ENCODE measurements at regions not wholly inside any gene's neighbourhood (a gene's known extent, or its start where the extent isn't known, plus 50 kb on each side); places are given as distances from the start of the nearest gene placed in this dataset.

DNA sequence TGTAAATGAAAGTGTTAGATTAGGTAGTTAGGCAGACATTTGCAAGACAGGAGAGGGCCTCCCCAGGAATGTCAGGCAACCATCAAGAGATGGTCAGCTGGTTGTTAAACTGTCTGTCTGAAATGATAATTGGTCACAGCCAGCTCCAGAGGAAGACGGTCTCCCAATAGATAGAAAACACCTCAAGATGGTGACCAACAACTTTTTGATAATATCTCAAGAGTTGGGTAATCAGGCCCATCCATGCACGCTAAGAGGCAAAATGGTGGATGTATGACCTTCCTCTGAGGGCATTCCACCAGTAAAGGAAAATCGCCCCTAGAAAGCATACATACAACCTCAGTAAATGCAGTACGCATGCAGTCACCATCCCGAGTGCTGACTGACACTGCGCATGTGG, 118.2 kb downstream of the MAP3K21 start:
- Histone ChIP-seq H3K9me3 (ENCODE audit: insufficient read depth, low read length, severe bottlenecking) (no peaks in the 10 kb centered on the region), H3K4me1 (ENCODE audit: insufficient read depth, low read length) (no peaks in the 10 kb centered on the region), H3K79me2 (ENCODE audit: insufficient read depth, low read length) (no peaks in the 10 kb centered on the region), H3K27ac (ENCODE audit: low read length) (no peak overlapping the region), H3K9ac (ENCODE audit: low read depth, low read length) (no peak overlapping the region), H3K4me2 (ENCODE audit: insufficient read depth, low read length) (no peak overlapping the region), H2AFZ (ENCODE audit: low read depth, low read length) (no peak overlapping the region), H4K20me1 (ENCODE audit: insufficient read depth, low read length) (no peaks in the 10 kb centered on the region), H3K4me3 (ENCODE audit: low read depth in 1 of 2, low read length in 2 of 2) (no peak overlapping the region), H3K27me3 (ENCODE audit: insufficient read depth, low read length, poor library complexity) (no peaks in the 10 kb centered on the region), H3K36me3 (ENCODE audit: insufficient read depth, low read length) (no peaks in the 10 kb centered on the region)
- no peak for ATAC-seq (ENCODE audit: insufficient read depth, low read depth)
- TF ChIP-seq EZH2 (IDR thresholded peaks at IDR 0.05; ENCODE audit: borderline replicate concordance, low read depth, low read length, severe bottlenecking): no peak
- no peak for DNase-seq

DNA sequence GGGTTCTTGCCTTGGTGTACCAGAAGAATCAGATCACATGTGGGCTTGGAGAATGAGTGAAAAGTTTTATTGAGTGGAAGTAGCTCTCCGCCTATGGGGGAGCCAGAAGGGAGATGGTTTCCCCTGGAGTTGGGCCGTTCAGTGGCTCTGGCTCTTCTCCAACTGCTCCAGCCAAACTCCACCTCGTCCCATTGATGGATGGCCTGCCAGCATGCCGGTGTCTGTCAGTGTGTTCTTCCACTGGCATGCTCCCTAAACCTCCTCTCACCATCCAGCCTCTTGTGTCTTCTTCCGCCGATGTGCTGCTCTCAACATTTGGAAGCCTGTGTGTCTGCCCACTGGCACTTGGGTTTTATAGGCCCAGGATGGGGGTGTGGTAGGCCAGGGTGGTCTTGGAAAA, 119.4 kb downstream of the MAP3K21 start:
- no peak overlapping the region for H3K4me3 ChIP-seq (ENCODE audit: low read depth in 1 of 2, low read length in 2 of 2)
- no peaks in the 10 kb centered on the region for H3K4me1 ChIP-seq (ENCODE audit: insufficient read depth, low read length)
- H3K27me3 ChIP-seq (ENCODE audit: insufficient read depth, low read length, poor library complexity): no peaks in the 10 kb centered on the region
- H3K79me2 ChIP-seq (ENCODE audit: insufficient read depth, low read length): no peaks in the 10 kb centered on the region
- TF ChIP-seq EZH2 (IDR thresholded peaks at IDR 0.05; ENCODE audit: borderline replicate concordance, low read depth, low read length, severe bottlenecking): no peak
- TF ChIP-seq, protein P1, sequence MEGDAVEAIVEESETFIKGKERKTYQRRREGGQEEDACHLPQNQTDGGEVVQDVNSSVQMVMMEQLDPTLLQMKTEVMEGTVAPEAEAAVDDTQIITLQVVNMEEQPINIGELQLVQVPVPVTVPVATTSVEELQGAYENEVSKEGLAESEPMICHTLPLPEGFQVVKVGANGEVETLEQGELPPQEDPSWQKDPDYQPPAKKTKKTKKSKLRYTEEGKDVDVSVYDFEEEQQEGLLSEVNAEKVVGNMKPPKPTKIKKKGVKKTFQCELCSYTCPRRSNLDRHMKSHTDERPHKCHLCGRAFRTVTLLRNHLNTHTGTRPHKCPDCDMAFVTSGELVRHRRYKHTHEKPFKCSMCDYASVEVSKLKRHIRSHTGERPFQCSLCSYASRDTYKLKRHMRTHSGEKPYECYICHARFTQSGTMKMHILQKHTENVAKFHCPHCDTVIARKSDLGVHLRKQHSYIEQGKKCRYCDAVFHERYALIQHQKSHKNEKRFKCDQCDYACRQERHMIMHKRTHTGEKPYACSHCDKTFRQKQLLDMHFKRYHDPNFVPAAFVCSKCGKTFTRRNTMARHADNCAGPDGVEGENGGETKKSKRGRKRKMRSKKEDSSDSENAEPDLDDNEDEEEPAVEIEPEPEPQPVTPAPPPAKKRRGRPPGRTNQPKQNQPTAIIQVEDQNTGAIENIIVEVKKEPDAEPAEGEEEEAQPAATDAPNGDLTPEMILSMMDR (IDR thresholded peaks at IDR 0.05; ENCODE audit: borderline replicate concordance, extremely low read depth, low read length, poor library complexity, severe bottlenecking): no peak
- H4K20me1 ChIP-seq (ENCODE audit: insufficient read depth, low read length): no peaks in the 10 kb centered on the region
- H2AFZ ChIP-seq (ENCODE audit: low read depth, low read length): no peak overlapping the region
- ATAC-seq (ENCODE audit: insufficient read depth, low read depth): no peak
- H3K36me3 ChIP-seq (ENCODE audit: insufficient read depth, low read length): no peaks in the 10 kb centered on the region
- no peak overlapping the region for H3K4me2 ChIP-seq (ENCODE audit: insufficient read depth, low read length)
- no peaks in the 10 kb centered on the region for H3K9me3 ChIP-seq (ENCODE audit: insufficient read depth, low read length, severe bottlenecking)
- no peak overlapping the region for H3K9ac ChIP-seq (ENCODE audit: low read depth, low read length)
- no peak overlapping the region for H3K27ac ChIP-seq (ENCODE audit: low read length)
- DNase-seq: no peak

DNA sequence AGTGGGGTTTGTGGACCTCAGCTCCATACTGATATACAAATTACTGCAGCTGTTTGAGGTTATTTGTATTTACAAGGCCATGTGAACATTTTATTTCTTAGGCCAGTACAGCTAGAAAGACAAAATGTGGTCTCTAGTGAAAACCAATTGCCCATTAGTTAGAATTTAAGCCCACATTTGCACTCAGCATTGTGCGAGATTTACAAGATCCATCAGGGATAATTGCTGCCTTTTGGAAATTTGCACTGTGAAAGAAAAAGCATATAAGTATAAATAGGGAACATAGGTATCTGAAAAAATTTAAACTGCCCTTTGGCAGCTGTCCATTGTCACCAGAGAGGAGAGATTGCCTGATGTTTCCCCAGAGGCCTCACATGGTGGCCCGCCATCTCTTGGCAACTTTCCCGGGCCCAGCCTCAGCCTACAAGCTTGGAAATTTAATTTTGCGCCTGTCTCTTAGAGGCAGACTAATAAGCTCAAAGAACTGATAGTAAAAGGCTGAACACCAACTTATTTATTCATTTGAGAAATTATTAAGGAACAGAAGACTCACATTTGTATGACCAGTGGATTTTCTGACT, 120.7 kb downstream of the MAP3K21 start:
- Histone ChIP-seq H3K27ac (ENCODE audit: low read length) (no peak overlapping the region), H4K20me1 (ENCODE audit: insufficient read depth, low read length) (no peaks in the 10 kb centered on the region), H3K4me1 (ENCODE audit: insufficient read depth, low read length) (no peaks in the 10 kb centered on the region), H3K36me3 (ENCODE audit: insufficient read depth, low read length) (no peaks in the 10 kb centered on the region), H3K9me3 (ENCODE audit: insufficient read depth, low read length, severe bottlenecking) (no peaks in the 10 kb centered on the region), H3K4me3 (ENCODE audit: low read depth in 1 of 2, low read length in 2 of 2) (no peak overlapping the region), H3K4me2 (ENCODE audit: insufficient read depth, low read length) (no peak overlapping the region), H3K9ac (ENCODE audit: low read depth, low read length) (no peak overlapping the region), H3K79me2 (ENCODE audit: insufficient read depth, low read length) (no peaks in the 10 kb centered on the region), H3K27me3 (ENCODE audit: insufficient read depth, low read length, poor library complexity) (no peaks in the 10 kb centered on the region), H2AFZ (ENCODE audit: low read depth, low read length) (no peak overlapping the region)
- DNase-seq: no peak
- TF ChIP-seq, protein P1 (IDR thresholded peaks at IDR 0.05; ENCODE audit: borderline replicate concordance, extremely low read depth, low read length, poor library complexity, severe bottlenecking): no peak
- no peak for TF ChIP-seq EZH2 (IDR thresholded peaks at IDR 0.05; ENCODE audit: borderline replicate concordance, low read depth, low read length, severe bottlenecking)
- ATAC-seq (ENCODE audit: insufficient read depth, low read depth): no peak

DNA sequence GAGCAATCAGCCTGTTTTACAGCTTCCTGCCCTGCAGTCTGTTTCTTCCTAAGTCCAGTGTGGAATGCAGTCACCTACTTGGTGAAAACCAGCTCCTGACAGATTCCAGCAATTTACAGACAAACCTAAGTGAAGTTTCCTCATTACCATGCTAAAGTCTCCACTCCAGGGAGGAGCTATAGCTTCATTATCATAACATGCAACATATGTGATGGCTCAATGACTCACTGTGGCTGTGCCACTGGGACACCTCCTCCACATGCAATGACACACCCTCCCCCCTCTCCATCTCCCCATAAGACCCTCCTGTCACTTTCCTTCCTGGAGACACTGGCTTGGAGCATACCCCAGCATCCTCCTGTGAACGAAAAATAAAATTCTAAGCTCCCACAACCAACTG, 125.2 kb downstream of the MAP3K21 start:
- Histone ChIP-seq H2AFZ (ENCODE audit: low read depth, low read length) (no peak overlapping the region), H3K79me2 (ENCODE audit: insufficient read depth, low read length) (no peaks in the 10 kb centered on the region), H3K27me3 (ENCODE audit: insufficient read depth, low read length, poor library complexity) (no peaks in the 10 kb centered on the region), H4K20me1 (ENCODE audit: insufficient read depth, low read length) (no peaks in the 10 kb centered on the region), H3K9ac (ENCODE audit: low read depth, low read length) (no peak overlapping the region), H3K4me2 (ENCODE audit: insufficient read depth, low read length) (no peak overlapping the region), H3K4me1 (ENCODE audit: insufficient read depth, low read length) (no peaks in the 10 kb centered on the region), H3K27ac (ENCODE audit: low read length) (no peak overlapping the region), H3K9me3 (ENCODE audit: insufficient read depth, low read length, severe bottlenecking) (no peaks in the 10 kb centered on the region), H3K4me3 (ENCODE audit: low read depth in 1 of 2, low read length in 2 of 2) (no peak overlapping the region), H3K36me3 (ENCODE audit: insufficient read depth, low read length) (no peaks in the 10 kb centered on the region)
- DNase-seq (no peak), ATAC-seq (ENCODE audit: insufficient read depth, low read depth) (no peak)
- no peak for TF ChIP-seq EZH2 (IDR thresholded peaks at IDR 0.05; ENCODE audit: borderline replicate concordance, low read depth, low read length, severe bottlenecking)
- TF ChIP-seq, protein P1 (IDR thresholded peaks at IDR 0.05; ENCODE audit: borderline replicate concordance, extremely low read depth, low read length, poor library complexity, severe bottlenecking): no peak
